GM19452 (cell line): ENCODE measurements at regions not wholly inside any gene's neighbourhood (a gene's known extent, or its start where the extent isn't known, plus 50 kb on each side); places are given as distances from the start of the nearest gene placed in this dataset.
"Not testable (repeated sequence)": the region's sequence is repeated elsewhere in the genome, so short reads cannot be mapped to it uniquely, and the experiment has no call there.

Experiments used
- ATAC-seq: cut with Tn5 transposase; IDR thresholded peaks from one replicate; pipeline ENCODE4 v1.9.1; 2021; ENCODE audit not compliant: unreplicated experiment

GRCh38 chr14:57061009-57061711 is 207.5 kb downstream of the EXOC5 start:
- ATAC-seq = peak; percentile 14

- peak; percentile 92 for ATAC-seq
Measured at GRCh38 chr14:57060276-57060955, 208.3 kb downstream of the EXOC5 start.

DNA sequence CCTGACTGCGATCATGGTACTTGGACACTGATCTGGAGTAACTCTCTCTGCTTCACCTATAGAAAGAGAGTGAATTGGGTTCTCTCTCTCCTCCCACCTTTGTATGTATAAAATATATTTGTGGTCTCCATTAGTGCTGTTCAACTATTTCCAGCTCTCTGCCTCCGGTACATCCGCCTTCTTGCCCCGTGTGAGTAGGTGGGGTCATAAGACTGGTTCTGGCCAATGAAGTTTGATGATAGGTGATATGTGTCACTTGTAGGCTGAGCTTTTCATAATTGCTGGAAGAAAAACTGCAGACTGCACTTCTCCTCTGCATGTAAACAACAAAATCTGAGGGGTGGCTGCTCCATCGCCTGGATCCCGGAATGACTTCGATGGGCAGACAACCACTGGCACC is 210.4 kb downstream of the EXOC5 start:
- no peak for ATAC-seq

DNA sequence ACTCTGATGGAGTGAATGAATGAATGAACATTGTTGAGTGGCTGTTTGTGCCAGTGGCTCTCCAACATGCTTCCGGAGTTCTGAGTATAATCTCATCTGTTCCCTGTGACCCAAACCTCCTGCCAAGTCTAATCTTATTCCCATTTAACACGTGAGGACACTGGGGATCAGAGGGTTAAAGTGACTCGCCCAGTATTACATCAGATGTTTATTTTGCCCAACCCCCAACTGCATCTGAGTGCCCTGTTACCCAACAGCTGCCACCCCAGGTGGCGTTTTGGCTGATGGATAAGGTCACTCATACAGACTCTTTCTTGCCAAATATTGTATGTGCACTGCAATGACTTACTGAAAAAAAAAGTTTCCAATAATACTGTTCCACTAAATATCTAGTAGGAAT is 210.9 kb downstream of the EXOC5 start:
- no peak for ATAC-seq

- not testable (repeated sequence) for ATAC-seq
Measured at GRCh38 chr14:57056522-57056921, 212.2 kb downstream of the EXOC5 start.

DNA sequence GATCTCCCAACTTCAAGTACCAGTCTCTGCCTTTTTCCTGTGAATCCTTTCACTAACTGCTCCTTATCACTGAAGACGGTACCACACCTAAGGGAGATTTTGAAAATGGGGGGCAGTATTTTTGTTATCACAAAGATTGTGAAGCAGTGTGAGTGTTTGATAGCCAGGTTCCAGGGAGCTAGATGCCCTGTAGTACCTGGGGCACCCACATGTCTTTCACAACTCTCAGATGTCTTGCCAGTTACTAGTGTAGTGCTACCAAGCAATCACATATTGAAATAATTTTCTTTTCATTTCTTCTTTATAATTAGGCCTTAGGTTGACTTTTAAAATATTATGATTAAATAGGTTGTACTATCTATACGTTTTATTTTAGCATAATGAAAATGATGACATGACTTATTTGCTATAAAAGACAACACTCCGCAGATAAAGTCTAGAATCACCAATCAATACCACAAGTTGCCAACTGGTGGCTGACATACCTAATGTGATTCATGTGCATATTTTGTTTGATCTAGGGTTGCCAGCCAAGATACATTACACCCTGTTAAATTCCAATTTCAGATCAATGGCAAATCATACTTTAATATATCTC is 215.9 kb downstream of the EXOC5 start:
- no peak for ATAC-seq

DNA sequence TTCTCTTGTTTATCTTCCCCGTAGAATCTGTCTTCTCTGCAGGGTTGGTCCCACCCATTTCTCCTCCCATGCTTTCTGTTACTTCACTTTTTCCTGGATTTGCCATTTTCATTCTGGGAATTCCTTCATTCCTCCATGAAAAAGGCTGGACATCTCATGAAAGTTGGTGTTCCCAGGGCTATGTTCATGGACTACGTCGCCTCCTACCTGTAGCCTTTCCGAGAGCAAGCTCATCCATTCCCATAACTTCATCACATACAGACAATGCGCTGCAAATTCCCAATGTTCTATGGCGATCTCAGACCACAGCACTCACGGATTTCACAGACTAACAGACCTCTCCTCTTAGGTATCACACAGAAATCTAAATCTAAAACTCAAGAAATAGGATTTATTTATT is 217.1 kb downstream of the EXOC5 start:
- no peak for ATAC-seq

DNA sequence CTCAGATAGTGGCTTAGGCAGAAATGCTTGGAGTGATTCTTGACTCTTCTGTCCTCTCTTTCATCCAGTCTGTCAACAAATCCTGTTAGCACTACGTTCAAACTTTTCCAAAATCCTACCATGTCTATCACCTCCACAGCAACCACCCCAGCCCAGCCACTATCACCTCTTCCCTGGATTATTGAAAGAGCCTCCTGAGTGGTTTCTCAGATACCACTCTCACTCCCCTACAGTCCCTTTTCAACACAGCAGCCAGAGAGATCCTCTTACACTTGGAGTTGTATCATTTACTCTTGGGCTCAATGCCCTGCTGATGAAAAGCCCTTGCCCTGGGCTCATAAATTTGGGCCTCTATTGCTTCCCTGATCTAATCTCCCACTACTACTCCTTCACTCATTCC is 218.9 kb downstream of the EXOC5 start:
- ATAC-seq = no peak

GRCh38 chr14:57046175-57046574 is 222.5 kb downstream of the EXOC5 start:
- no peak for ATAC-seq

GRCh38 chr14:57044101-57044973 is 224.4 kb downstream of the EXOC5 start:
- ATAC-seq = not testable (repeated sequence)

DNA sequence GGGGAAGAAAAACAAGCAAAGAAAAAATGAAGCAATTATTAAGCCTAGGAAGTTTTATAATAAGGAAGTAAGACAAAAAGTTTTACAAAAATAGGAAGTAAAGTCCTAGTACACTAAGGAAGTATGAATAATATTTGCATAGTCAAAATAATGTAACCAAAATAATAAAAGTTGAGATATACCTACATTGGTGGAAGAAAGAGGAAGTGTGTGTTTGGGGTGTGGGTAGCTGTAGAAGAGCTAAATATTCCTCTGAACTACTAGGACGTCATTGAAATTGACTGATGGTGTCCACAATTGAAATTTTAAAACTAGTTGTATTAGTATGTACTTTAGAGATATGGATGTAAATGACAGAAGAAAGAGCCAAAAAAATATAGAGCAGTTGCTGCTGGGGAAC is 228.4 kb upstream of the OTX2 start:
- ATAC-seq = no peak

DNA sequence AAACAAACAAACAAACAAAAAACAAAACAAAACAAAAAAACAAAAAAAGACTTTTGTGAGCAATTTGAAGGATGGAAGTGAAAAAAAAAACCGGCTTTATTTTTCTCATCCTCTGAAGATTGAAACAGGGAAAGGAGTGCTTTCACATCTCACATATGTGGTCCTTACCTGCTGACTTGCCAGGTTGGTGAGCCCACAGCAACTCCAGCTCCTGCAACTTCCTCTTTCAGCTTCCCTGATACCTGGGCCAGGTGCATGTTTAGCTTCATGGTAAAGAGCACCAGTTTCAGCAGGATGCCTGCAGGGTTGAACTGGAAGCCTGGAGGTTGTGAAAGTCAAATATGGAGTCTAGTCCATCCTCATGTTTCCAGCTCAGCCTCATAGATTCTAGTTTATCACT is 221.2 kb upstream of the OTX2 start:
- ATAC-seq = no peak

DNA sequence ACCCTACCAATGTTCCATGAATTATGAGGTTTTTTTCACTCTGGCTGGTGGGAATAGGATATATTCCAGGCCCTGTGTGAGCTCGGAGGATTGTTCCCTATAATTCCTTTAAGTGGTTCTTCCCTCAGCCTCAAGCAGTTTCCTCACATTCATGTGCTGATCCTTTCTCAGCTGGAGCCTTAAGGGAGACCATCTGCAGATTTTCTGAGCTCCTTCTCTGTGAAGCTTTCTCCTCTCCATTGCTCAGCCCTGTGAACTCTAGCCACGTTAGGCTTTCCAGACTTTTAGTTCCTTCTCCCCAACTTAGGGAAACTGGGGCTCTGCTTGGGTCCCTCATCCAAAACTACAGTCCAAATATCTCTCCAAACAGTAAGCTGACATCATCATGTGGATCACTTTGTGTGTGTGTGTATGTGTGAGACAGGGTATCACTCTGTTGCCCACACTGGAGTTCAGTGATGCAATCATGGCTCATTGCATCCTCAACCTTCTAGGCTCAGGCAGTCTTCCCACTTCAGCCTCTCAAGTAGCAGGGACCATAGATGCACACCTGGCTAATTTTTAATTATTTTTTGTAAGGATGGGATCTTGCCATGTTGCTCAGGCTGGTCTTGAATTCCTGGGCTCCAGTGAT is 219.5 kb upstream of the OTX2 start:
- ATAC-seq = no peak

- ATAC-seq = no peak
Measured at GRCh38 chr14:57025456-57025855, 215.2 kb upstream of the OTX2 start.

DNA sequence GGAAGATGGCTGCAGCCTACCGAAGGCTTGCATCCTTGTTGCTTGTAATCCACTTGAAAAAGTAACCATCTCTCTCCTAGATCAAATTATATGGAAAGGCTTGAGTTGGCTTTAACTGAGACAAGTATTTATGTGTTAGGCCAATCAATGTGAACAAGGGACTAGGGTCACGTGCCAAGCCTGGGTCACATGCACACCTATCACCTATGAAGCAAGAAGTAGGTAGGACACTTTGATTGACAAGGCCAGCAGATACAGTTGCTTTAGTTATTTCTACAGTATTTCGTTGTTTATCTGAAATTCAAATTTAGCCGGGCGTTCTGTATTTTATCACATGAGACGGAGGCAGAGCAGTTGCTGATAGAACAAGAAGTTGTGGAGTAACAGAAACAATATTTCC is 212.3 kb upstream of the OTX2 start:
- no peak for ATAC-seq

DNA sequence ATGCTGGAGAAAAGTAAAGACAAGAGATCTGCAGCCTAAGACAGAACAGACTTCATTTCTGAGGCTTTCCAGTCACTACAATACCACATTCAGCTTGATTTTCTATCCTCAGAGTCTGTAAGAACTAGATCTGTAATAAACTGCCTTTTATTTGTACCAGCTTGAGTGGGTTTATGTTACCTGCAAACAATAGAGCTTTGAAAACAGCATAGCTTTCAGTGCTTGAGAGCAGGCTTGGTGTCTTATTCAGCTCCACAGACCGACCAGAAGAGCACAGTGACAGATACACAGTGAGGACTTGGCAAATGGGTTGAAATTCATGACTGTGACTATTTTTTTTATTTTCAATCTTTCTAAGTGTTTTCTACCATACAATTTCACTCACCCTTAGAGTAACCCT is 207.8 kb upstream of the OTX2 start:
- no peak for ATAC-seq

DNA sequence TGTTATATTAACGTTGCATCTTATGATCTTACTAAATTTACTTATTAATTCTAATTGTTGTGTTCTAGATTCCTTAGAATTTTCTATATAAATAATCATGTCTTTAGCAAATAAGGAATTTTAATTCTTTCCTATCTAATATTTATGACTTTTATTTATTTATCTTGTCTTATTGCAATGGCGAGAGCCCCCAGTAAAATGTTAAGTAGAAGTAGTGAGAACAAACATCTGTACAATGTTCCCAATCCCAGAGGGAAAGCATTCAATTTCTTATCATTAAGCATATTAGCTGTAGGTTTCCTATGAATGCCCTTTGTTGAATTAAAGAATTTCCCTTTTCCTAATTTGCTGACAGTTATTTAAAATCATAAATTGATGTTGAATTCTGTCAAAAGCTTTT is 203.7 kb upstream of the OTX2 start:
- ATAC-seq = no peak

DNA sequence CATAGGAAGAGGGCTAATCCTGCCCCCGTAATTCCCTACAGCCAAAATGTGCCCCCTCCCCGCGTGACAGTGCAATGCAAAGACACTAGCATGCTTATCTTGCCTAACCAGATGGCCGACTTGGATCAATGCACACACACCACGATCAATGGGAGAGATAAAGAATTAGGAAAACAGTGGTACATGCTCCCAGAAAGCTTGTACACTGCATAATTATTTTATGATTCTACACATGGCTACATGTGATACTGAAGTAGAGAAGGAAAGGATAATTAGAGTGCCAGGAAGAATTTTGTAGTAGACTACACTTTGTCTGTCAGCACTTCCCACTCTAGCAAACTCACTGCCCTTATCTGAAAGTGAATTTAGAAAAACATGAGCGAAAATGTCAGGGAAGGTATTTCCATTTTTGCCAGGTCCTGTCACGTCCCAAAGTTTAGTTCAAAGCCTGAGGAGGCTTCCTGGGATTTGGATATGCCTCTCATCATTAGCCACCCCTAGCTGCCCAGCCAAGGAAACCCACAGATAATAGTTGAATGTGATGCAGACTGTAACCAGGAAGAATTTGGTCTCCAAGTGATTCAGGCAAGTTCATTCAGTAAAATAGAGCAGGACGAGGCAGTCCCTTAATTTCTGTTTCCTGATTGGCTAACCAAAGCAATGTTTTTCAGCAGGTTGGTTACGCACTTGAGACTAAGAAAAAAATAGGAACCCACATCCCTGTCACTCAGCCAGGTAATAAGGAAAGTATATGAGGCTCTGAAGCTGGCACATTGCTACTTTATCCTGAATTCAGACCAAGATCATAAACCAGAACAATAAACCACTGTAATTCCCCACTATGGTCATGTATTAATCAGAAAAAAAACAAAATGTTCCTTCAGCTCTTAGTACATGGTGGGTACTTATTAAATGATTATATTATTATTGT is 199.6 kb upstream of the OTX2 start:
- no peak for ATAC-seq

DNA sequence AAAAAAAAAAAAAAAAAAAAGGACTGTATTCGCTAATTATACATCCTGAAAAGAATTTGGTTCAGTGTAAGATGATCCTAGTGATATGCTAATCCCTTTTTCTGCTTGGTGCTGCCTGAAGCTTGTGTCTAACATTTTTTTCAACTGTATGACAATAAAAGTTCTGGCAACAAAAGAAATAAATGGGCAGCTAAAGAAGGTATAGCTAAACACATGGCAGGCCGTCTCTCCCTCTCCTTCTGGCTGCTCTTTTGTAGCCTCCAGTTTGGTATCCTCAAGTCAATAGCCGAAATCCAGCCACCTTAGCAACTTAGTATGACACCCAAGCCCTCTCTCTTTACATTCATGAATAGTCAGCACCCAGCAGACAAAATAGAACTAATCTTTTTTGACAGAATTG is 198.3 kb upstream of the OTX2 start:
- ATAC-seq = no peak

- ATAC-seq = no peak
Measured at GRCh38 chr14:56998728-56999127, 188.4 kb upstream of the OTX2 start.
